Liver (tissue), 8 donors: ENCODE measurements at regions not wholly inside any gene's neighbourhood (a gene's known extent, or its start where the extent isn't known, plus 50 kb on each side); places are given as distances from the start of the nearest gene placed in this dataset.

Experiments used
- DNase-seq: peaks from one replicate; pipeline ENCODE4 v3.0.0-alpha.2; 2017; ENCODE audit warnings: low spot score
- H3K27ac ChIP-seq, 2 donors: one replicate each; pipeline ENCODE4 v1.7.0; 2013; ENCODE audit warnings: inconsistent platforms in 2 of 2, low read length in 2 of 2, control low read depth in 1 of 2, low read depth in 1 of 2, mild to moderate bottlenecking in 1 of 2
- H3K27me3 ChIP-seq, 4 donors: one replicate each; pipeline versions ENCODE4 v1.6.1 to v1.7.0; 2013; ENCODE audit warnings: low read length in 3 of 4, inconsistent platforms in 1 of 4, mild to moderate bottlenecking in 1 of 4, moderate library complexity in 1 of 4; ENCODE audit not compliant: control insufficient read depth in 4 of 4, insufficient read depth in 4 of 4
- H3K36me3 ChIP-seq, 4 donors: one replicate each; pipeline versions ENCODE4 v1.6.1 to v1.7.0; 2013; ENCODE audit warnings: low read length in 3 of 4, mild to moderate bottlenecking in 3 of 4, low read depth in 1 of 4, moderate library complexity in 1 of 4; ENCODE audit not compliant: control insufficient read depth in 4 of 4, insufficient read depth in 3 of 4
- H3K4me1 ChIP-seq, 4 donors: one replicate each; pipeline versions ENCODE4 v1.6.1 to v1.7.0; 2013; ENCODE audit warnings: low read length in 3 of 4, mild to moderate bottlenecking in 3 of 4, moderate library complexity in 1 of 4; ENCODE audit not compliant: control insufficient read depth in 4 of 4, insufficient read depth in 4 of 4
- H3K4me3 ChIP-seq, 3 donors: one replicate each; pipeline versions ENCODE4 v1.6.1 to v1.7.0; 2013; ENCODE audit warnings: low read length in 3 of 3, control low read depth in 1 of 3, low read depth in 1 of 3, mild to moderate bottlenecking in 1 of 3
- H3K9ac ChIP-seq, 2 donors: one replicate each; pipeline ENCODE4 v1.7.0; 2013; ENCODE audit warnings: low read length in 2 of 2, mild to moderate bottlenecking in 2 of 2, moderate library complexity in 2 of 2, control low read depth in 1 of 2, low read depth in 1 of 2
- H3K9me3 ChIP-seq, 4 donors: one replicate each; pipeline versions ENCODE4 v1.6.1 to v1.7.0; 2013; ENCODE audit warnings: low read length in 3 of 4; ENCODE audit not compliant: control insufficient read depth in 4 of 4
- ATF3 ChIP-seq: IDR thresholded peaks from 2 replicates; pipeline ENCODE4 v1.6.1; 2016; ENCODE audit warnings: antibody characterized with exemption
- CTCF ChIP-seq: fragments of 150-350 bp; IDR thresholded peaks from 2 replicates; pipeline ENCODE4 v1.5.1; 2017; ENCODE audit warnings: improper control_type of control experiment, low read depth, low read length; ENCODE audit not compliant: missing input control
- EGR1 ChIP-seq, 2 donors: IDR thresholded peaks; 2 replicates each; pipeline ENCODE4 v1.6.1; 2016 to 2018; ENCODE audit warnings: antibody characterized with exemption in 2 of 2, low read depth in 2 of 2
- FOXA1 ChIP-seq: IDR thresholded peaks from 2 replicates; pipeline ENCODE4 v1.6.1; 2016; ENCODE audit warnings: antibody characterized with exemption
- FOXA2 ChIP-seq: IDR thresholded peaks from 2 replicates; pipeline ENCODE4 v1.6.1; 2016; ENCODE audit warnings: antibody characterized with exemption
- GABPA ChIP-seq, 2 donors: IDR thresholded peaks in 1 of 2; conservative IDR thresholded peaks in 1 of 2; 2 replicates each; pipeline ENCODE4 v1.6.1; 2016; ENCODE audit warnings: antibody characterized with exemption in 2 of 2, mild to moderate bottlenecking in 1 of 2, moderate library complexity in 1 of 2
- HNF4A ChIP-seq, 2 donors: conservative IDR thresholded peaks; 2 replicates each; pipeline ENCODE4 v1.6.1; 2016; ENCODE audit warnings: antibody characterized with exemption in 2 of 2, mild to moderate bottlenecking in 2 of 2
- HNF4G ChIP-seq: IDR thresholded peaks from 2 replicates; pipeline ENCODE4 v1.6.1; 2016; ENCODE audit warnings: antibody characterized with exemption
- JUND ChIP-seq, 2 donors: IDR thresholded peaks; 2 replicates each; pipeline ENCODE4 v1.6.1; 2016; ENCODE audit warnings: antibody characterized with exemption in 2 of 2
- MAX ChIP-seq: IDR thresholded peaks from 2 replicates; pipeline ENCODE4 v1.6.1; 2016; ENCODE audit warnings: antibody characterized with exemption
- NR2F2 ChIP-seq: IDR thresholded peaks from 2 replicates; pipeline ENCODE4 v1.6.1; 2016; ENCODE audit warnings: antibody characterized with exemption
- RAD21 ChIP-seq, 2 donors: IDR thresholded peaks; 2 replicates each; pipeline ENCODE4 v1.6.1; 2016; ENCODE audit warnings: antibody characterized with exemption in 2 of 2, mild to moderate bottlenecking in 2 of 2
- REST ChIP-seq: IDR thresholded peaks from 2 replicates; pipeline ENCODE4 v1.6.1; 2016; ENCODE audit warnings: antibody characterized with exemption, mild to moderate bottlenecking
- RXRA ChIP-seq, 2 donors: IDR thresholded peaks; 2 replicates each; pipeline ENCODE4 v1.6.1; 2017 to 2018; ENCODE audit warnings: antibody characterized with exemption in 2 of 2, mild to moderate bottlenecking in 1 of 2
- SP1 ChIP-seq: IDR thresholded peaks from 2 replicates; pipeline ENCODE4 v1.6.1; 2018; ENCODE audit warnings: antibody characterized with exemption, mild to moderate bottlenecking
- TAF1 ChIP-seq: conservative IDR thresholded peaks from 2 replicates; pipeline ENCODE4 v1.6.1; 2016; ENCODE audit warnings: antibody characterized with exemption, mild to moderate bottlenecking
- ZBTB33 ChIP-seq: IDR thresholded peaks from 2 replicates; pipeline ENCODE4 v1.6.1; 2016; ENCODE audit warnings: antibody characterized with exemption
- WGBS: extraction: QIAGEN DNeasy Blood & Tissue Kit; methylation state at CpG from one replicate; pipeline ENCODE4 v1.1.7; 2013; 5-methylcytosine and 5-hydroxymethylcytosine counted together
- donor health status: healthy.
- donor health status: healthy.
- donor health status: healthy.
- donor health status: healthy.
- donor health status: healthy.

GRCh38 chr22:27293721-27294445 lies 507.7 kb downstream of the MN1 start:
- H3K27ac ChIP-seq: no peak overlapping the region
- WGBS: 74% methylated on average over 12 of the region's 12 CpGs
- DNase-seq: no peak
- TF ChIP-seq TAF1 (no peak), NR2F2 (no peak), REST (no peak), FOXA2 (no peak), JUND (IDR thresholded peaks at IDR 0.05) (no peak)
- no peaks in the 10 kb centered on the region for H3K4me1 ChIP-seq
- no peak overlapping the region for H3K9ac ChIP-seq
- H3K4me3 ChIP-seq: no peak overlapping the region
- H3K27me3 ChIP-seq: peaks cover 0 to 14% (median 3%) of the 10 kb centered on the region in 4 donors
- H3K36me3 ChIP-seq: no peaks in the 10 kb centered on the region
- H3K9me3 ChIP-seq: no peaks in the 10 kb centered on the region

GRCh38 chr22:27295040-27295439 lies 506.5 kb downstream of the MN1 start:
- H3K4me3 ChIP-seq: no peak overlapping the region
- H3K27ac ChIP-seq: no peak overlapping the region
- no peaks in the 10 kb centered on the region for H3K36me3 ChIP-seq
- H3K9me3 ChIP-seq: no peaks in the 10 kb centered on the region
- no peak for TF ChIP-seq CTCF
- TF ChIP-seq FOXA2: no peak
- TF ChIP-seq RXRA (IDR thresholded peaks at IDR 0.05): no peak
- no peak for TF ChIP-seq SP1
- no peak for TF ChIP-seq ZBTB33
- no peak for TF ChIP-seq RAD21 (IDR thresholded peaks at IDR 0.05)
- no peak for TF ChIP-seq MAX
- no peak for TF ChIP-seq TAF1
- TF ChIP-seq HNF4G: no peak
- TF ChIP-seq HNF4A (conservative IDR thresholded peaks at IDR 0.05): no peak
- TF ChIP-seq ATF3: no peak
- TF ChIP-seq NR2F2: no peak
- no peak for TF ChIP-seq FOXA1
- no peak for TF ChIP-seq GABPA (IDR thresholded peaks at IDR 0.05 in 1 of 2, conservative IDR thresholded peaks at IDR 0.05 in 1 of 2)
- TF ChIP-seq EGR1 (IDR thresholded peaks at IDR 0.05; ENCODE audit: low read depth in 2 of 2): no peak
- 78% methylated on average over 3 of the region's 3 CpGs for WGBS
- H3K9ac ChIP-seq: no peak overlapping the region
- no peak for DNase-seq
- H3K4me1 ChIP-seq: no peaks in the 10 kb centered on the region
- H3K27me3 ChIP-seq: peaks cover 0 to 13% (median 6%) of the 10 kb centered on the region in 4 donors
